Neural progenitor cell (in vitro differentiated cells): ENCODE measurements at regions not wholly inside any gene's neighbourhood (a gene's known extent, or its start where the extent isn't known, plus 50 kb on each side); places are given as distances from the start of the nearest gene placed in this dataset.

Source experiments
- DNase-seq: peaks from one replicate; pipeline ENCODE4 v3.0.0-alpha.2; 2016; ENCODE audit warnings: low spot score
- H2AFZ ChIP-seq: fragments of 200-600 bp; sonication (generic); replicated peaks from 2 replicates; pipeline ENCODE4 v1.6.1; 2016; ENCODE audit warnings: antibody characterized with exemption
- H3F3A ChIP-seq: fragments of 200-600 bp; sonication (generic); 2 replicates; pipeline ENCODE4 v1.6.1; 2016; ENCODE audit warnings: antibody characterized with exemption, low read depth
- H3K27ac ChIP-seq: fragments of 200-600 bp; sonication (generic); 2 replicates; pipeline ENCODE4 v1.5.1; 2016; ENCODE audit warnings: mild to moderate bottlenecking
- H3K27me3 ChIP-seq: fragments of 200-600 bp; sonication (generic); 2 replicates; pipeline ENCODE4 v1.6.1; 2016; ENCODE audit warnings: mild to moderate bottlenecking, moderate library complexity
- H3K36me3 ChIP-seq: fragments of 200-600 bp; sonication (generic); 2 replicates; pipeline ENCODE4 v1.5.1; 2016
- H3K4me1 ChIP-seq: fragments of 200-600 bp; sonication (generic); 2 replicates; pipeline ENCODE4 v1.6.1; 2016; ENCODE audit warnings: mixed run types
- H3K4me2 ChIP-seq: fragments of 200-600 bp; sonication (generic); 2 replicates; pipeline ENCODE4 v1.6.1; 2016
- H3K4me3 ChIP-seq: fragments of 200-600 bp; sonication (generic); 2 replicates; pipeline ENCODE4 v1.5.1; 2016
- H3K79me2 ChIP-seq: fragments of 200-600 bp; sonication (generic); 2 replicates; pipeline ENCODE4 v1.6.1; 2016; ENCODE audit warnings: low read depth
- H3K9ac ChIP-seq: fragments of 200-600 bp; sonication (generic); 2 replicates; pipeline ENCODE4 v1.6.1; 2016
- H3K9me3 ChIP-seq: fragments of 200-600 bp; sonication (generic); 2 replicates; pipeline ENCODE4 v1.5.1; 2016; ENCODE audit warnings: low read depth
- H4K20me1 ChIP-seq: fragments of 200-600 bp; sonication (generic); 2 replicates; pipeline ENCODE4 v1.6.1; 2016; ENCODE audit warnings: low read depth
- H3K27ac Mint-ChIP-seq: 3 replicates; pipeline ENCODE4 v1.8.0; 2021; ENCODE audit warnings: mixed read lengths
- H3K27me3 Mint-ChIP-seq: 2 replicates; pipeline ENCODE4 v1.8.0; 2022; ENCODE audit warnings: low read depth, mild to moderate bottlenecking, inconsistent platforms, moderate library complexity, mixed read lengths; ENCODE audit not compliant: insufficient read depth
- H3K36me3 Mint-ChIP-seq: 3 replicates; pipeline ENCODE4 v1.8.0; 2021; ENCODE audit warnings: mixed read lengths
- H3K4me1 Mint-ChIP-seq: 3 replicates; pipeline ENCODE4 v1.8.0; 2021; ENCODE audit warnings: mixed read lengths
- H3K4me3 Mint-ChIP-seq: 3 replicates; pipeline ENCODE4 v1.8.0; 2021; ENCODE audit warnings: mild to moderate bottlenecking, moderate library complexity, mixed read lengths
- H3K9me3 Mint-ChIP-seq: 3 replicates; pipeline ENCODE4 v1.8.0; 2020; ENCODE audit warnings: mixed read lengths
- EZH2 ChIP-seq: fragments of 200-600 bp; sonication (generic); IDR thresholded peaks from 2 replicates; pipeline ENCODE4 v1.6.1; 2017; ENCODE audit warnings: antibody characterized with exemption, mild to moderate bottlenecking, moderate library complexity
- EZH2phosphoT487 ChIP-seq: fragments of 200-600 bp; sonication (generic); IDR thresholded peaks from 2 replicates; pipeline ENCODE4 v1.6.1; 2017; ENCODE audit warnings: antibody characterized with exemption
- TF ChIP-seq, protein P1 (sequence below): fragments of 200-600 bp; sonication (generic); IDR thresholded peaks from 2 replicates; pipeline ENCODE4 v1.5.1; 2017; ENCODE audit warnings: antibody characterized with exemption, mild to moderate bottlenecking

GRCh38 chr1:221013691-221014660 lies 134.7 kb downstream of the HLX start:
- no peak overlapping the region for H3K4me2 ChIP-seq

DNA sequence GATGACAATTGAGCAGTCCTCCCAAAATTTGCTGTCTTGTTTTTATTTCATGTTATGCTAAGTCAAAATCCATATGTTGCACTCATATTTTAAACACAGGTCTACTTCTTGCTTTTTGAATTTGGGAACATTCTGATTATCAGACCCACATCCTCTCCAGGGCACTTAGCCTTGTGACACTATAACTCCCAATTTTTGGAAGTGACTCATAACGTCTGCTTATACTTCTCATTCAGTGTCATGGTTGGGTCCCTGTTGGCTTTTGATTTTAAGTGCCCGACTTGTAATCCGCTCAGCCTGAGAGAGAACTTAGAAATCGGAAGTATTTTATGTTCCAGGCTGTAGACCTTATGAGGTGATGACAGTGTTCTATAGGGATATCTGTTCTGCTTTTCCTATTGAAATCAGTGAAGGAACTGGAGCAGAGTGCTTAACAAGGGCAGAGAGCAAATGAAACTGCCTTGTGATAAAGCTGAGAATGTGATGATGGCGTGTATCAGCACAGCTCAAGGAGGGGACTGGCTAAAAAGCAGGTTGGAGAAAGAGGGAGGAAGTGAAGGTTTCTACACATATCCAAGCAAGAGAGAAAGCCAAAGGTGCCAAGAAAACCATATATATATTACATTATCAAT lies 136.0 kb downstream of the HLX start:
- no peak overlapping the region for H3K27ac Mint-ChIP-seq
- TF ChIP-seq EZH2phosphoT487 (no peak), EZH2 (no peak)
- TF ChIP-seq, protein P1, sequence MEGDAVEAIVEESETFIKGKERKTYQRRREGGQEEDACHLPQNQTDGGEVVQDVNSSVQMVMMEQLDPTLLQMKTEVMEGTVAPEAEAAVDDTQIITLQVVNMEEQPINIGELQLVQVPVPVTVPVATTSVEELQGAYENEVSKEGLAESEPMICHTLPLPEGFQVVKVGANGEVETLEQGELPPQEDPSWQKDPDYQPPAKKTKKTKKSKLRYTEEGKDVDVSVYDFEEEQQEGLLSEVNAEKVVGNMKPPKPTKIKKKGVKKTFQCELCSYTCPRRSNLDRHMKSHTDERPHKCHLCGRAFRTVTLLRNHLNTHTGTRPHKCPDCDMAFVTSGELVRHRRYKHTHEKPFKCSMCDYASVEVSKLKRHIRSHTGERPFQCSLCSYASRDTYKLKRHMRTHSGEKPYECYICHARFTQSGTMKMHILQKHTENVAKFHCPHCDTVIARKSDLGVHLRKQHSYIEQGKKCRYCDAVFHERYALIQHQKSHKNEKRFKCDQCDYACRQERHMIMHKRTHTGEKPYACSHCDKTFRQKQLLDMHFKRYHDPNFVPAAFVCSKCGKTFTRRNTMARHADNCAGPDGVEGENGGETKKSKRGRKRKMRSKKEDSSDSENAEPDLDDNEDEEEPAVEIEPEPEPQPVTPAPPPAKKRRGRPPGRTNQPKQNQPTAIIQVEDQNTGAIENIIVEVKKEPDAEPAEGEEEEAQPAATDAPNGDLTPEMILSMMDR = no peak
- no peak for DNase-seq
- no peak overlapping the region for H3K4me3 Mint-ChIP-seq
- Histone ChIP-seq H3K9me3 (no peaks in the 10 kb centered on the region), H4K20me1 (no peaks in the 10 kb centered on the region), H3K4me1 (no peaks in the 10 kb centered on the region), H3F3A (no peaks in the 10 kb centered on the region), H3K27me3 (no peaks in the 10 kb centered on the region), H3K9ac (no peak overlapping the region), H3K4me2 (no peak overlapping the region), H3K27ac (no peak overlapping the region), H3K4me3 (no peak overlapping the region), H3K36me3 (no peaks in the 10 kb centered on the region), H3K79me2 (no peaks in the 10 kb centered on the region), H2AFZ (no peak overlapping the region)
- no peaks in the 10 kb centered on the region for H3K9me3 Mint-ChIP-seq
- no peaks in the 10 kb centered on the region for H3K4me1 Mint-ChIP-seq
- H3K27me3 Mint-ChIP-seq = no peaks in the 10 kb centered on the region
- no peaks in the 10 kb centered on the region for H3K36me3 Mint-ChIP-seq

More at GRCh38 chr1:221013691-221014660, 134.7 kb downstream of the HLX start:
- Mint-ChIP-seq H3K4me1 (no peaks in the 10 kb centered on the region), H3K27ac (no peak overlapping the region), H3K9me3 (no peaks in the 10 kb centered on the region), H3K27me3 (no peaks in the 10 kb centered on the region), H3K4me3 (no peak overlapping the region), H3K36me3 (no peaks in the 10 kb centered on the region)
- Histone ChIP-seq H3K9me3 (no peaks in the 10 kb centered on the region), H3K4me1 (no peaks in the 10 kb centered on the region), H3K27me3 (no peaks in the 10 kb centered on the region), H4K20me1 (no peaks in the 10 kb centered on the region), H3K79me2 (no peaks in the 10 kb centered on the region), H3K9ac (no peak overlapping the region), H2AFZ (no peak overlapping the region), H3K4me3 (no peak overlapping the region), H3K36me3 (no peaks in the 10 kb centered on the region), H3K27ac (no peak overlapping the region), H3F3A (no peaks in the 10 kb centered on the region)
- no peak for DNase-seq
- TF ChIP-seq, protein P1 = no peak
- TF ChIP-seq EZH2 (no peak), EZH2phosphoT487 (no peak)

GRCh38 chr1:221016751-221017150 lies 137.5 kb downstream of the HLX start:
- no peaks in the 10 kb centered on the region for H3K9me3 ChIP-seq
- Mint-ChIP-seq H3K27ac (no peak overlapping the region), H3K9me3 (no peaks in the 10 kb centered on the region), H3K4me3 (no peak overlapping the region), H3K27me3 (no peaks in the 10 kb centered on the region), H3K36me3 (no peaks in the 10 kb centered on the region), H3K4me1 (no peaks in the 10 kb centered on the region)
- TF ChIP-seq EZH2 = no peak
- no peak for TF ChIP-seq EZH2phosphoT487
- TF ChIP-seq, protein P1 = no peak
- H3K36me3 ChIP-seq = no peaks in the 10 kb centered on the region
- no peaks in the 10 kb centered on the region for H3K4me1 ChIP-seq
- H3K4me3 ChIP-seq = no peak overlapping the region
- DNase-seq = no peak
- no peaks in the 10 kb centered on the region for H4K20me1 ChIP-seq
- H3K27me3 ChIP-seq = no peaks in the 10 kb centered on the region
- H3K79me2 ChIP-seq = no peaks in the 10 kb centered on the region
- no peak overlapping the region for H2AFZ ChIP-seq
- H3F3A ChIP-seq = no peaks in the 10 kb centered on the region
- no peak overlapping the region for H3K4me2 ChIP-seq
- H3K9ac ChIP-seq = no peak overlapping the region
- H3K27ac ChIP-seq = no peak overlapping the region
